GM20431 (cell line): ENCODE measurements at regions not wholly inside any gene's neighbourhood (a gene's known extent, or its start where the extent isn't known, plus 50 kb on each side); places are given as distances from the start of the nearest gene placed in this dataset.
"Not testable (repeated sequence)": the region's sequence is repeated elsewhere in the genome, so short reads cannot be mapped to it uniquely, and the experiment has no call there.

Source experiments
- in situ Hi-C: fragments of 300-500 bp; cut with MseI, MboI; formaldehyde crosslinking; loops from one replicate; pipeline ENCODE4 v1.15.0; 2020; ENCODE audit warnings: low sequenced_read_pairs; ENCODE audit not compliant: unreplicated experiment

DNA sequence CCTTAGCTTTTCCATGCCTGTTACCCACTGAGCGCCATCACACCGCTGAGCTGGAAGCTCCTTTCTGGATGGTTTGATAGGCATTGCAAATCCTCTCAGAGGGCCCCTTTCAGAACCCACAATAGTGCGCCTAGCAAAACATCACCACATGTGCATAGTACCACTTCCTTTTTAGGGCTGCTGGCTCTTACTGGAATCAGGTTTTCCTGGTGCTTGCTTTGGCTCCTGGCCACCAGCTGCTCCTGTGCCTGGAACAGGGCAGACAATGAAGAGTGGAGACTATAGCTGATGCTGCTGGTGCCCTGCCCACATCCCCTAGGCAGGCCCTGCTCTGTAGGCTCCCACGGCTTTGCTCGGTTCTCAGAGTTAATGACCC, 163.6 kb upstream of the SEMA6A start:
- in situ Hi-C loops, result no loop called here

DNA sequence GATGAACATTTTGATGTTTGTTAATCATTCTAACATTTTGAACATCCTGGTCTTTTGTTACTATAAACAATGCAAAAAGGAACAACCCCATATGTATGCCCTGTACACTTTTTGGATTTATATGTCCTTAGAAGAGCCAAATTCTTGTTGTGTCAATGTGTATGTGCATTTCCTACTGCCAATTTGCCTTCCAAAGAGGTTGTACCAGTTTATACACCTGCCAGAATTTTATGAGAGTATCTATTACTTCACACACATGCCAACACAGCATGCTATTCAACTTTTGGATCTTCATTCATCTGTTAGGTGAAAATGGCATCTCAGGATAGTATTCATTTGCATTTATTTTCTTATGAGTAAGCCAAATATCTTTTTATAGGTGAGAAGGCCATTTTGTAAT, 162.0 kb upstream of the SEMA6A start:
- in situ Hi-C loops, result no loop called here

GRCh38 chr5:116733991-116734975, 159.7 kb upstream of the SEMA6A start:
- in situ Hi-C loops, result no loop called here

DNA sequence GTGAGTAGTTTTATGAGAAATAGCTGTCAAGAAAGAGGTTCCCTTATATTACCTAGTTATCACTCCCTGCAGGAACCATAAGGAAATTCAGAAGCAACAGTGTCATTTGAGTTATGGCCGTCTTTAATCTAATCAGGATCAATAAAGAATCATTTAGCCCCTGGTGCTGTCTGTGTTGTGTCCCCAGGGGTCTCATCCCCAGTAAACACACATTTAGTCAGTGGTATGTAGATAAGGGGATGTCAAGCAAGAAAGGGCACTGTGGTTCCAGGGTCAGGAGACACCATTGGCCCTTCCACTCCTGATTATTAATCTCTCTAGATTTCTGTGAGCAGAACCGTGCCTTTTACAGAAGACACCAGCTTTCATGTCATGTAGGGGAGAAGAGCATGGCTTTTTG, 158.0 kb upstream of the SEMA6A start:
- in situ Hi-C loops, result no loop called here

DNA sequence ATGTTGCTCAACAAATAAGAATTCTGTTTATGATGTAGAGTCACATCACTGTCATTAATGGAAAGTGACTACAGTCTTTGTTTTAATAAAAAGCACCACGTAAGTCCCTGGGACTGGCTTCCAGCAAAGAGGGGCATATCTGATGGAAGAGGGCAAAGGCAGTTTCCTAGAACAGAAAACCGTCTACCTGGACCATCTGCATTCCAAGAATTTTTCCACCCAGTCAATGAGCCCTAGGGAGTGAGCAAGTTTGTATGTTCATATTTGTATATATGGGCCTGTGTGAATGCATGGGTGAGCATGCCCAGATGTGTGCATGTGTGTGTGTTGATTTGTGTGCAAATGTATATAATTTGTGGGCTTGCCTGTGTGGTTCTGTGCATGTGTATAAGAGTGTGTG, 156.8 kb upstream of the SEMA6A start:
- in situ Hi-C loops, result no loop called here

DNA sequence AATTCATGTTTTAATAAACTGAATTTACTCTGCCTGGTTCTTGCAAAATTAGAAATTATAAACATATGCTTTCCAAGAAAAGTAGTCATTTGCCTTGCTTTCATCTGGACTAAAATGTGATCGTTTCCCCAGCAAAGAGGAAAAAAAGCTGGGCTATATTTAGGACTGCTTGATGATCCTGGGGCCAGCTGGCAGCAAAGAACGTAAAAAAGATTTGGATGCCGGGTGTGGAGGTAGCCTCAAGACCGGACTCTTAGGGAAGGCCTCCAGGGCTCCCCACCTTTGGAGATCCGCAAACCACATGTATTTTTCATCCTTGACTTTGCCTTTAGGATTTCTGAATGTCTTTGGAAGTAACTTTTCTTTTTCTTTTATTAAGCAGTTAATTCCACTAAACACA, 156.1 kb upstream of the SEMA6A start:
- in situ Hi-C loops, result no loop called here

- in situ Hi-C loops, result no loop called here
Measured at GRCh38 chr5:116730185-116730584, 155.6 kb upstream of the SEMA6A start.

- in situ Hi-C loops, result no loop called here
Measured at GRCh38 chr5:116727248-116727647, 152.6 kb upstream of the SEMA6A start.

DNA sequence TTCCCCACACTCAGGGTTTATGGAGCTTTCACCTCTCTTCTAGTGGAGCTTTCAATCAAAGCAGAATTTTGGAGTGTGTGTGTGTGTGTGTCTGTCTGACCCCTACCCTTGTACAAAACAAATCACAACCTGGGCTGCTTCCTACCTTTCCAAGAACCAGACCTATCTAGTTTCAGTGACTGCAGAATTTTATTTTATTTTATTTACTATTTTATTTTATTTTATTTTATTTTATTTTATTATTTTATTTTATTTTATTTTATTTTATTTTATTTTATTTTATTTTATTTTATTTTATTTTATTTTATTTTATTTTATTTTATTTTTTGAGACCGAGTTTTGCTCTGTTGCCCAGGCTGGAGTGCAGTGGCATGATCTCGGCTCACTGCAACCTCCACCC, 151.6 kb upstream of the SEMA6A start:
- in situ Hi-C loops, result not testable (repeated sequence)

DNA sequence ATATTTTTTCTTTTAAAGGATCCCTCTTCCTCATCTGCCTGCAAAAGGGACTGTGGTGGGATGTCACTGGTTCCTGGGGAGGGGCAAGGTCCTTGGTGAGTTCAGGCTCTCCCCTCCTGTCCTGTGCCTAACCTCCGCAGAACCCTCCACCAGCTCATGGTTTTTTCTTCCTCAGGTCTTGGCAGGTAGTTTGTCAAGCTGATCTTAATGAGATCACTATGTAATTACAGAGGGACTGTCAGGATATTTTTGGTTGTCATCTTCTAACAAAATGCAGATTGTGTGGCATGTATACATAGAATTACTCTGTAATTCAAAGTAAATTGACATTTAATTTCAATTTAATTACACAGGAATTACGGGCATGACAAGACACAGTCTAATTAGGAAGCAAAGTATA, 150.3 kb upstream of the SEMA6A start:
- in situ Hi-C loops, result no loop called here

DNA sequence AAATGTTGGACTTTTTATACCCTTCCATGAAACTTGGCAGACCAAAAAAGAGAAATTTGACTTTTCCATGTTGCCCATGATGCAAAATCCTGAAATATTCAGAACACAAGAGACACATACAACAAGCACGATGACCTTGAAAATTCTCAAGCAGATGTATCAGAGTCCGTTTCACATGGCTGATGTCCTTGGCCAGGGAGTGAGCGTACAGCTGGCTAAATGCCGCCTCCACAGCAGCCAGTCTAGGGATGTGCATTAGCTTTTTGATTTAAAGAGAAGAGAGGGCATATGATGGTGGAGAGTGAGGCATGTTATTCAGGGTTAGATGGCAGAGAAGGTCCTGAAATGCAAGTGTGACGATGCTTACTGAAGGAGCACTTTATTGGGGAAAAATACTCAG, 148.0 kb upstream of the SEMA6A start:
- in situ Hi-C loops, result no loop called here

GRCh38 chr5:116719106-116719505, 144.5 kb upstream of the SEMA6A start:
- in situ Hi-C loops, result no loop called here

GRCh38 chr5:116718317-116718716, 143.7 kb upstream of the SEMA6A start:
- in situ Hi-C loops, result no loop called here

DNA sequence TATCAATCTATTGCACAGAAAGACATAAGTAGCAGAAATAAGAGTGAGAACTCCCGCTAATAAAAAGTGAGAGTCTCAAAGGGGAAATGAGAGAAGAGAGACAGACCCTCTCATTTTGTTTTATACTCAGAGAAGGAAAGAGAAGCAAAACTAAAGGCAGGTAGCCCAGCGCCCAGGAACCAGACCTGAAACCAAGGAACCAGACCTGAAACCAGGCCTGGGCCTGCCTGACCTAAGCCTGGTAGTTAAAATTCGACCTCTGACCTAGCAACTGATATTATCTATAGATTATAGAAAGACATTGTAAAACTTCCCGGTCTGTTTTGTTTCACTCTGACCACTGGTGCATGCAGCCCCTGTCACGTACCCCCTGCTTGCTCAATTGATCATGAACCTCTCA, 134.5 kb upstream of the SEMA6A start:
- in situ Hi-C loops, result no loop called here

- in situ Hi-C loops, result not testable (repeated sequence)
Measured at GRCh38 chr5:116705121-116705519, 130.5 kb upstream of the SEMA6A start.

DNA sequence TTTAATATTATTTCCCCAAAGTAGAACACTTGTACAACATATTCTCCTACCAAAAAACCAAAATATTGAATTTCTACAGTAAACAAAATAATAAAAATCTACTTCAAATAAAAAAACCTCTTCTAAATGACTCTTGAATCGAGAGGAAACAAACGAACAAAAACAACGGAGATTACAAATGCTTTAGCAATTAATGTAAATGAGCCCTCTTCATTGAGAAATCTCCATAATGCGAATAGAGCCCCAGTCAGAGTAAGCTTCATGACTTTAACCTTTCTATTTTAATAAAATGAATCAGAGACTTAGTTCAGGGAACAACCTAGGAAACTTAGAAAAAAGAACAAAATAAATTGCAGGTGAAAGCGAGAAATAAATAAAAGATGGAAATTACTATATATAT, 129.3 kb upstream of the SEMA6A start:
- in situ Hi-C loops, result no loop called here

DNA sequence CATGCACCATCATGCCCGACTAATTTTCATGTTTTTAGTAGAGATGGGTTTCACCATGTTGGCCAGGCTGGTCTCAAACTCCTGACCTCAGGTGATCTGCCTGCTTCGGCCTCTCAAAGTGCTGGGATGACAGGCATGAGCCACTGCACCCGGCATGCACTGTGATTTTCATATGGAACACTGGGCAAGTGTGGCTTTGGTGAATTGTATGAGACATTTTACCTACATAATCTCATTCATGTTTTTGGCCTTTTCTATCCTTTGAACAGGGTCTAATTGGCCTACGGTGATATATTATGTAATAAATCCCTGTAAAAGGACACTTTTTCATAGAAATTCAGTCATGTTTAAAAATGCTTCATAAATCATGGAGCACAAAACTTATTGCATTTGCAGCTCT, 128.7 kb upstream of the SEMA6A start:
- in situ Hi-C loops, result no loop called here

DNA sequence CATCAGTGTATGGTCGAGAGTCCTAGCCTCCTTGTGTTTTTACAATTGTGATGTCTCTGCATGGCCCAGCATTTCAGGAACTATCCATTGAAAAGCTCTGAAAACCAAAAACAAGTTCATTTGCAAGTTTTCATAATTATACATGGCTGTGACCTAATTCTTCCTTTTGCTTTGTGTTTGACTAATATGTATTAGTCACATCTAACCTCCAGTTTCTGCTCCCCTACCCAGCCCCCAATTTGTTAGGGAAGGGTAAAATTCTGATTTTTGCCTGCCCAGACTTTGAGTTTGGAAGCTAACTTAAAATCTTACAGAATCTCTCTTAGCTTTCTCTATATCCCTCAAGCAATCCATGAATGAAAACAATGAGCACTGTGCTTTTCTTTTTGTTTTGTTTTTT, 128.2 kb upstream of the SEMA6A start:
- in situ Hi-C loops, result no loop called here

GRCh38 chr5:116699332-116699731, 124.7 kb upstream of the SEMA6A start:
- in situ Hi-C loops, result no loop called here

DNA sequence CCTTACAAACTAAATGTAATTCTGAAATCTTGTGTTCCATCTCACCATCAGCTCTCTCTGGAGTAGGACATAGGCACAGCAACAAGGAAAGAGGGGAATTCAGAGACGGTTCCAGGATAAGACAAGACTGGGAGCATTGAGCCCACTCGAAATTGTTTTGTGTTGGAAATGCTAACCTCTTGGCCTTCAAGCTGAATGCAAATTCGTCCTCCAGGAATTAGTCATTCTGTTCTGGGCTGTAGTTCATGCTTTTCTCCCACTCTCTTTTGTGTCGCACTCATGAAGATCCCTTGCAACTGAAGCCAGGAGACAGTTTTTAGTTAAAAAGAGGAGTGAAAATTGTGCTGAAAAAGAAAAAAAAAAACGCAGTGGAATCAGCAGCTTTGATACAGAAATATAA, 121.7 kb upstream of the SEMA6A start:
- in situ Hi-C loops, result no loop called here

- in situ Hi-C loops, result no loop called here
Measured at GRCh38 chr5:116695681-116696080, 121.1 kb upstream of the SEMA6A start.

- in situ Hi-C loops, result no loop called here
Measured at GRCh38 chr5:116686438-116686837, 111.8 kb upstream of the SEMA6A start.
